Gastrocnemius medialis (tissue), 4 donors: ENCODE measurements at regions not wholly inside any gene's neighbourhood (a gene's known extent, or its start where the extent isn't known, plus 50 kb on each side); places are given as distances from the start of the nearest gene placed in this dataset.

Experiments used
- ATAC-seq, 2 donors: fragments of 150-250 bp; one replicate each; pipeline ENCODE4 v1.9.1; 2016
- DNase-seq, 2 donors: peaks; one replicate each; pipeline ENCODE4 v3.0.0-alpha.2; 2019
- H3K27ac ChIP-seq, 4 donors: fragments of 200-600 bp; sonication (generic); 1 replicate in 1 of 4; 2 replicates in 3 of 4; pipeline ENCODE4 v1.5.1; 2016 to 2018; ENCODE audit warnings: mild to moderate bottlenecking in 2 of 4, moderate library complexity in 1 of 4
- H3K27me3 ChIP-seq, 3 donors: fragments of 200-600 bp; sonication (generic) in 2 of 3; 1 replicate in 1 of 3; 2 replicates in 2 of 3; pipeline versions ENCODE4 v1.5.1 to v1.6.0; 2016 to 2019; ENCODE audit warnings: mild to moderate bottlenecking in 1 of 3, moderate library complexity in 1 of 3
- H3K36me3 ChIP-seq, 2 donors: fragments of 200-600 bp; sonication (generic) in 1 of 2; one replicate each; pipeline ENCODE4 v1.5.1; 2017 to 2018
- H3K4me1 ChIP-seq, 2 donors: fragments of 200-600 bp; sonication (generic) in 1 of 2; one replicate each; pipeline ENCODE4 v1.5.1; 2016 to 2017; ENCODE audit warnings: mild to moderate bottlenecking in 2 of 2
- H3K4me3 ChIP-seq, 4 donors: fragments of 200-600 bp; sonication (generic) in 3 of 4; 1 replicate in 1 of 4; 2 replicates in 3 of 4; pipeline ENCODE4 v1.5.1; 2016 to 2019; ENCODE audit warnings: mild to moderate bottlenecking in 2 of 4
- H3K9me3 ChIP-seq, 3 donors: fragments of 200-600 bp; sonication (generic) in 2 of 3; 1 replicate in 1 of 3; 2 replicates in 2 of 3; pipeline ENCODE4 v1.5.1; 2016 to 2019
- POLR2A ChIP-seq, 2 donors: fragments of 450-650 bp; IDR thresholded peaks; one replicate each; pipeline ENCODE4 v1.6.1; 2017; ENCODE audit warnings: antibody characterized with exemption in 2 of 2, mild to moderate bottlenecking in 2 of 2, moderate library complexity in 2 of 2
- in situ Hi-C, 4 donors: fragments of 200-750 bp; cut with MboI; loops; one replicate each; pipeline versions ENCODE4 v1.15.0 to v1.8.0; 2017; ENCODE audit warnings: low sequenced_read_pairs in 4 of 4
- intact Hi-C: fragments of 100-400 bp; cut with DNase I; formaldehyde crosslinking; loops from one replicate; pipeline ENCODE4 v1.15.1; 2023; ENCODE audit warnings: low total_unique reads
- TF ChIP-seq, protein P1 (sequence below), 5 experiments: fragments of 450-650 bp in 3 of 5; fragments of 200-600 bp in 2 of 5; sonication (generic) in 2 of 5; IDR thresholded peaks in 4 of 5; conservative IDR thresholded peaks in 1 of 5; 1 replicate in 4 of 5; 2 replicates in 1 of 5; pipeline ENCODE4 v1.5.1; 2016 to 2019; ENCODE audit warnings: antibody characterized with exemption in 5 of 5, mild to moderate bottlenecking in 3 of 5, moderate library complexity in 3 of 5

DNA sequence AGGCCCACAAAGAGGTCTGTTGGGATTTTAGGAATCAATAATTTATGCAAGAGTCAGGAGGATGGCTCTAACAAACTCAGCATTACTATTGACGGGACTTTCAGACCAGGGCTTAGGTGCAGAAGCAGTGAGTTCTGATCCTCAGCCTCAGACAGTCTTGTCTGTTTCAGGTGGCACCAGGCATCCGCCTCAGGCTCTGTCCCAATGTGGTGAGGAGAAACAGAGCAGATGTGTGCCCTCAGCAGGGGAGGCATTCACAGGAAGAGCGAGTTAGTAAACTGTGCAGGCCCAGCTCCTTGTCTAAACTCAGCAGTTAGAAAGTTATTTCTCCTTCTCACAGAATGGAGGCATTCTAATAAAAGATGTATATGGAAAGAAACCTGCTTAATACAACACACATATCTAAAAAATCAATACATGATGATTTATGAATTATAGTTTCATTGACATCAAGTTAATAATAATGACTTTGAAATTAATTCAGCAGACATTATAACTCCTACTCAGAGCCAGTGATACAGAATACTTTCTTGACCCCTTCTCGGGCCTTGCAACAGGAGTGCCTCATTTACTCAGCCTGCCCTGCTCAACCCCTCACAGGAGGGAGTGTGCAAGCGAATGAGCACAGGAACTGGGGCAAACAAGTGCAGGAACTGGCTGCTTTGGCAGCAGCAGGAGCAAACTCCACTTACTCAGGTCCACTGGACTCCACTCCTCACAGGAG lies 202.8 kb upstream of the SMIM31 start:
- ATAC-seq: no peak
- intact Hi-C loops: no loop called here
- TF ChIP-seq POLR2A (IDR thresholded peaks at IDR 0.05): no peak
- TF ChIP-seq, protein P1, sequence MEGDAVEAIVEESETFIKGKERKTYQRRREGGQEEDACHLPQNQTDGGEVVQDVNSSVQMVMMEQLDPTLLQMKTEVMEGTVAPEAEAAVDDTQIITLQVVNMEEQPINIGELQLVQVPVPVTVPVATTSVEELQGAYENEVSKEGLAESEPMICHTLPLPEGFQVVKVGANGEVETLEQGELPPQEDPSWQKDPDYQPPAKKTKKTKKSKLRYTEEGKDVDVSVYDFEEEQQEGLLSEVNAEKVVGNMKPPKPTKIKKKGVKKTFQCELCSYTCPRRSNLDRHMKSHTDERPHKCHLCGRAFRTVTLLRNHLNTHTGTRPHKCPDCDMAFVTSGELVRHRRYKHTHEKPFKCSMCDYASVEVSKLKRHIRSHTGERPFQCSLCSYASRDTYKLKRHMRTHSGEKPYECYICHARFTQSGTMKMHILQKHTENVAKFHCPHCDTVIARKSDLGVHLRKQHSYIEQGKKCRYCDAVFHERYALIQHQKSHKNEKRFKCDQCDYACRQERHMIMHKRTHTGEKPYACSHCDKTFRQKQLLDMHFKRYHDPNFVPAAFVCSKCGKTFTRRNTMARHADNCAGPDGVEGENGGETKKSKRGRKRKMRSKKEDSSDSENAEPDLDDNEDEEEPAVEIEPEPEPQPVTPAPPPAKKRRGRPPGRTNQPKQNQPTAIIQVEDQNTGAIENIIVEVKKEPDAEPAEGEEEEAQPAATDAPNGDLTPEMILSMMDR (IDR thresholded peaks at IDR 0.05 in 4 of 5, conservative IDR thresholded peaks at IDR 0.05 in 1 of 5): no peak

DNA sequence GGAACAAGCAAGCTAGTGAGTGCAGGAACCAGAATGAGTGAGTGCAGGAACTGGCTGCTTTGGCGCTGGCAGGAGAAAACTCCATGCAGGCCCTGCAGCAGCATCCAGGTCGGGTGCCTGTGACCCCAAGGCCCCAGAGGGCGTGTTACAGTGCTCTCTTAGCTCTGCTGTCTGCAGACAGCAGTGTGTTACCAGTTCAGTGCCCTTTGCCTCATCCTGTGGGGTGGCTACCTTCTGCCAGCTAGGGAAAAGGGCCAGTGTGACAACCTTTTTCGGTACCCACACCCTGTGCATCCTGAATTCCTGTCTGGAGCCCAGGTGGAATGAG lies 202.3 kb upstream of the SMIM31 start:
- DNase-seq: no peak
- H3K36me3 ChIP-seq: no peaks in the 10 kb centered on the region
- no peaks in the 10 kb centered on the region for H3K27me3 ChIP-seq
- intact Hi-C loops (no loop called here), in situ Hi-C loops (no loop called here)
- TF ChIP-seq POLR2A (IDR thresholded peaks at IDR 0.05): no peak
- TF ChIP-seq, protein P1 (IDR thresholded peaks at IDR 0.05 in 4 of 5, conservative IDR thresholded peaks at IDR 0.05 in 1 of 5): no peak
- H3K9me3 ChIP-seq: no peaks in the 10 kb centered on the region
- ATAC-seq: no peak
- H3K27ac ChIP-seq: no peak overlapping the region
- H3K4me1 ChIP-seq: no peaks in the 10 kb centered on the region
- H3K4me3 ChIP-seq: no peak overlapping the region

More for the DNA sequence above, 202.8 kb upstream of the SMIM31 start:
- Histone ChIP-seq H3K9me3 (no peaks in the 10 kb centered on the region), H3K27ac (no peak overlapping the region), H3K36me3 (no peaks in the 10 kb centered on the region), H3K4me1 (no peaks in the 10 kb centered on the region), H3K4me3 (no peak overlapping the region), H3K27me3 (no peaks in the 10 kb centered on the region)
- DNase-seq: no peak
- in situ Hi-C loops: no loop called here

DNA sequence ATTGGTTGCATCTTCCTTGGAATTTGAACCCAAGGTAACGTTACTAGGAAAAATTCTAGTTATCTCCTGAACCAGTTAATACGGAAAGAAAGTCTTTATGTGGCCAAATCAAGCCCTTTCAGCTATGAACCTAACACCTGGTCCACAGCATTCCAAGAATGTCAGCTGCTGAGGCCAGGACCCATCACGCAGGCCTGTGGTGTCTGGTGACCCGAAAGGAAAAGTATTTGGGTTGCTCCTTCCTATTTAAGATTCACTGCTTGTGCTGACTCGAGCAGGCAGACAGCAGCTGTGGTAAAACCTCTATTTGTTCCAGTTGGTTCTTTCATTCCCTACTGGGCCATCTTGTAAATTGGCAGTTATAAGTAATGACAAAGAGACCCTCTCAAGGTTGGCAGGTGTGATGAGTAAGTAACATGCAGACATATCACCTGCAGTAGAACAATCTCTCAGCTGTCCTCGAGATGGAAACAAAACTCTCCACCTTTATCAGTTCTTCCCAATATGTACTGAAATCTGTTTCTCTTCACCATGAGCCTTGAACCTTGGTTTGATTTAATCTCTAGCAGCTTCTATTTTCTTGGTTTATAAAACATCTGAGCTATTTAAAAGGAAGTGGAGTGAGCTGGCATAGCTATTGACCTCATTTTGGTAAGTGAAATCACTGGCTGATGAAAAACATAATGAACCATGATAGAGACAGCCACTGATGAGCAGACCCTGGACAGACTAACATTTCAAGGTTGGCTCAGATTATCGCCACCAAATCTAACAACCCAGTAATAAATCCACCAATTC lies 182.1 kb upstream of the SMIM31 start:
- no peaks in the 10 kb centered on the region for H3K9me3 ChIP-seq
- intact Hi-C loops: no loop called here
- no peak for DNase-seq
- ATAC-seq: no peak
- H3K27me3 ChIP-seq: no peaks in the 10 kb centered on the region
- in situ Hi-C loops: no loop called here
- no peak overlapping the region for H3K4me3 ChIP-seq
- H3K4me1 ChIP-seq: no peaks in the 10 kb centered on the region
- H3K36me3 ChIP-seq: no peaks in the 10 kb centered on the region
- H3K27ac ChIP-seq: no peak overlapping the region
- TF ChIP-seq, protein P1 (IDR thresholded peaks at IDR 0.05 in 4 of 5, conservative IDR thresholded peaks at IDR 0.05 in 1 of 5): no peak
- TF ChIP-seq POLR2A (IDR thresholded peaks at IDR 0.05): no peak

DNA sequence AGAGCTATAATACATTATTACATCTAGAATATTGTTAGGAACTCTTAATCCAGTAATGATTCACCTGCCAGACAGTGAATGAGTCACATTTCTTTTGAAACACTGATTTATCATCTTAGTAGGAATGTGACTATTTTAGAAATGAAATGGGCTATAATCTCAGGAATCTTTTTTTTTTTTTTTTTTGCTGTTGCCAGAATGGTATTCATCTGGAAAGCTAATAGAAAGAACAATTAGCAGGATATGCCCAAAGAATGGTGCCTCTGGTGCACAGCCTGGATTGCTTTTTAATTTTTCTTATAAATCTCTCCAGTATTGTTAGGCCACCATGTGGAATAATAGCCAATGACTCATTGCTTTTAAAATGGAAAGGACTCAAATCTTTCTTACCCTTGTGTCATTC lies 181.1 kb upstream of the SMIM31 start:
- H3K4me3 ChIP-seq: no peak overlapping the region
- no peaks in the 10 kb centered on the region for H3K4me1 ChIP-seq
- H3K27ac ChIP-seq: no peak overlapping the region
- ATAC-seq (no peak), DNase-seq (no peak)
- intact Hi-C loops: no loop called here
- TF ChIP-seq, protein P1 (IDR thresholded peaks at IDR 0.05 in 4 of 5, conservative IDR thresholded peaks at IDR 0.05 in 1 of 5): no peak
- no peak for TF ChIP-seq POLR2A (IDR thresholded peaks at IDR 0.05)
- in situ Hi-C loops: no loop called here
- H3K9me3 ChIP-seq: no peaks in the 10 kb centered on the region
- no peaks in the 10 kb centered on the region for H3K36me3 ChIP-seq
- H3K27me3 ChIP-seq: no peaks in the 10 kb centered on the region
